NCI-H2196 treated with DMSO at 0.1 percent for 48 hours (cell line): ENCODE measurements at regions not wholly inside any gene's neighbourhood (a gene's known extent, or its start where the extent isn't known, plus 50 kb on each side); places are given as distances from the start of the nearest gene placed in this dataset.

Experiments
- DNase-seq: peaks from one replicate; lab custom pipeline; 2025; ENCODE audit not compliant: unreplicated experiment; lab: John Stamatoyannopoulos, UW

DNA sequence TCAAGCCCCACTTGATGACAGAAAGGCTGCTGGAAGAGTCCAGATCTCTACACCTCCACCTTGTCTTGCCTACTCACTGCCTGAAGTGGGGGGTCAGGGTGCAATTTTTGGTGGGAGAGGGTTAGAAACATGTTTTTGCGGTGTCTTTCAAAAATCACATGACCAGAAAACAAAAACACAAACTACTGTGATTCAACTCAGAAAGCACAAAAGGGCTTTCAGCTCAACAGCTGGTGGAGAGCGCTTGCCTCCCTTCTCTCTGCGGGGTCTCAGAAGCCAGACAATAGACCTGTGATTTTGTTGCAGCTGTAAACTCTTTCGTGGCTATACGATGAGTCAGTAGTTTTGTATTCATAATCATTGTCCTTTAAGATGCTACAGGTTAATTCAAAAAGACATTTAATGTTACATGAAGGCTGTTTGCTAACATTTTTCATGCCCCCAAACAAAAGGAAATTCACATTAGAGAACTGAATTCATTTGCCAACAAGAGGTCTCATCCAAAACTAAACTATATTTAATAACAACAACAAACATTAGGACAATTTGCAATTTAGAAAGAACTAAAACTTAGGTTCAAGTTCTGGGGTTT, 172.6 kb upstream of the RAI14 start:
- no peak for DNase-seq

GRCh38 chr5:34484216-34484920, 171.8 kb upstream of the RAI14 start:
- DNase-seq, result no peak

DNA sequence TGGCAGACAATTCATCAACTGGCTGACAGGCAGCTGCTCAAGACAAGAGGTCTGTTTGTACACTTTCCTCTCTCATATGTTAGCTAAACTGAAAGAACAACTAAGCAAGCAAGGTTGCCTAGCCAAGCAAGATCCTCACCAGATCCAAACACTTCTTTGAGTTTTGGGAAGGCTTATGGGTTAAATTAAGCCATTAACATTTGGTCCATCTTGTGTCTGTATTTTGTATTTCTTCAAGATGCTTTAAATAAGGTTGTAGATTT, 170.4 kb upstream of the RAI14 start:
- DNase-seq, result no peak

GRCh38 chr5:34486160-34486848, 169.8 kb upstream of the RAI14 start:
- DNase-seq, result peak; percentile 92

- no peak for DNase-seq
Measured at GRCh38 chr5:34486849-34487158, 169.3 kb upstream of the RAI14 start.

GRCh38 chr5:34487159-34487879, 168.8 kb upstream of the RAI14 start:
- peak; percentile 35 for DNase-seq

GRCh38 chr5:34487956-34488355, 168.2 kb upstream of the RAI14 start:
- no peak for DNase-seq

DNA sequence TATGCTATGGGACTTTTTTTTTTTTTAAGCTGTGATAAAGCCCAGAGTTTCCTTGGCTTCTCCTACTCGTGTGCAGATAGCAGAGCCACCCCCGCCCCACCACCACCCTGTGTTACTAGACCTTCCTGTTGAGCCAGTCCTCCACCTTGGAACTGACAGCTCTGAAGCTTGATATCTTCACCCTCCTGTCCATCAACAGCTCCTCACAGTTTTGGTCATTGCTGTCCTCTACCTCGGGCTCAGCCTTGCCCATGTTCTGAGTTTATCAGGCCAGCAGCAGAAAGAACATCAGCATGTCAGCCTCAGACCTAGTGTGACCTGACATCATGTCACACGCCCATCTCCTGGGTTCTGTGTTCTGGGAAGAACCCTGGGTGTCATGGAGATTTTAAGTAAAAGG, 167.1 kb upstream of the RAI14 start:
- no peak for DNase-seq

GRCh38 chr5:34490506-34491250, 165.4 kb upstream of the RAI14 start:
- peak; percentile 26 for DNase-seq

DNA sequence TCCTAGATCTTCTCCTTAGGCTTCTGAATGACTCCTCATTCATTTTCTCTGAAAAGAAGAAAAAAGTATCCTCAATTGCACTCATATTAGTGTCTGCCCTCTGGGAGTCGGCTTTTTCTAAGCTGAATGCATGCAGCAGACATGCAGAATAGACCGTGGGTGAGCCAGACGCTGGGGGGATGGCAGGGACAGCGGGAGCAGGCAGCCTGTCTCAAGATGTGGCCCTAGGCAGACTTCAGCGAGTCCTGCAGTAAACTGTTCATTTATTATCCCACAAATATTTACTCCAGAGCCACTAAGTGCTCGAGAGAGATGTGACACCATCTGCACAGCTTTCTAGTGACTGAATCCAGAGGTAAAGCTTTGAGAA, 164.9 kb upstream of the RAI14 start:
- no peak for DNase-seq

DNA sequence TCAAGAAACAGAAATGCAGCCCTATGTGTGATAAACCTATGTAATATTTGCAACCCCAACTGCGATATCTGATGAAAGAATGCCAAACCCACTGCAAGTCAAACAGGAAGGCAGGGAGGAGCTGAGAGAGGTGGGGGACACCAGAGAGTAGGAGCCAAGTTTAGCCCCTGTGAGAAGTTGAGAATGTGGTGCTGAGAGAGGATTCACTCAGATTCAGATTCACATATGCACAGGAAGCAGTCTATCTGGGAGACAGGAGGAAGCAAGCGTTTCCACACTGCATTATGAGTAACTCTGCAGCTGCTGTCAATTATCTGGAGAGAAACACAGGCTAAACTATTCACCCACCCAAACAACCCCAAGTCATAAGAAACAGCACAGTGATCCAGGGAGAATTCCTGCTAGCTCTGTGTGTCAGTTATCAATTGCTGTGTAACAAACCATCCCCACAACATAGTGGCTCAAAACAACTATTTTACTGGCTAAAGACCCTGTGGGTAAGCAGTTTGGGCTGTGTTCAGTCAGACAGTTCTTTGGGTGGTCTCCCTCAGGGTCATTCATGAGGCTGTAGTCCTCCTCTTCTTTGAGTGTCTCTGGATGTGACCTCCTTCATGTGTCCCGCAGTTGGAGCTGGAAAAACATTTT, 161.9 kb upstream of the RAI14 start:
- no peak for DNase-seq

DNA sequence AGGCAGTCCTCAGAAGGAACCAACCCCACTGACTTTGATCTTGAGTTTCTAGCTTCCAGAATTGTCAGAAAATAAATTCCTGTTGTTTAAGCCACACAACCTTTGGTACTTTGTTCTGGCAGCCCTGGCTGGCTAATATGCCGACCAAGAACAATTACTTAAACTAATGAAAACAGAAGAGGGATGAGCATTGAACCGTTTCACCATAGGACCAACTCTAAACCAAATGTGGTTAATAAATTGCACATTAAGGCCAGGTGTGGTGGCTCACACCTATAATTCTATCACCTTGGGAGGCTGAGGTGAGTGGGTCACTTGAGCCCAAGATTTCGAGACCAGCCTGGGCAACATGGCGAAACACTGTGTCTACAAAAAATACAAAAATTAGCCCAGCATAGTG, 160.9 kb upstream of the RAI14 start:
- DNase-seq, result no peak

- no peak for DNase-seq
Measured at GRCh38 chr5:34496260-34496691, 159.9 kb upstream of the RAI14 start.

DNA sequence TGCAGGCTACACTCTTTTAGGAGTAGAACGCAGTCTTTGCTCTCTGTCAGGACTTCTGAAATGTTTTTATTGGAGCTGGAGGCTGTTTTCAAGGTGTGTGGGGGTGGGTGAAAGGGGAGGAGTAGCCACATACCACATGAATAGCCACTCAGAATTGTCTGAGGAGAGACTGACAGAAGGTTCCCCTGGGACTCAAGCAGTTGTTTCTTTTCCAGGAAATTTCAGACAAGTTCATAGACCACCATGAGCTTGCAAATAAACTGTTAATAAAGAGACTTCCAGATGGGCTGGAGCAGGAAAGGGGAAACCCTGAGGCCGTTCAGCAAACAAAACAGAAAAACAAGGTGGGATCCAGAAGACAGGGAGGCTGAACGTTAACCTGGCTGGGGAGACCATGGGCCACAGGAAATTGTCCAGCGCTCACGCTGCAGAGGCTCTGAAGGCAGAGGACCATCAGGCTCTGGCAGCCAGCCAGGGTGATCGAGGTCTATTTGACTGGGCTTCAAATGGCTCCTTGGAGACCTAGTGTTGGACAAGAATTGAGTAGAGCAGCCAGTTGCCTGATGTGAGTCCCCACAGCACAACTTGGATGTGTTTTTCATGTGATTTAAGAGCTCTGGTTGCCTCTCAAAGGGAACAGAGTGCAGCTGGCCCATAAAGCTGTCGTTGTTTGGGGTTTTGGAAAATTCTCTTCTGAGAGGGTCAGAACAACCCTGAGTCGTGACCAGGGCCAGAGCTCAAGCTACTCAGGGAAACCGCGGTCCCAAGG, 159.2 kb upstream of the RAI14 start:
- no peak for DNase-seq

DNA sequence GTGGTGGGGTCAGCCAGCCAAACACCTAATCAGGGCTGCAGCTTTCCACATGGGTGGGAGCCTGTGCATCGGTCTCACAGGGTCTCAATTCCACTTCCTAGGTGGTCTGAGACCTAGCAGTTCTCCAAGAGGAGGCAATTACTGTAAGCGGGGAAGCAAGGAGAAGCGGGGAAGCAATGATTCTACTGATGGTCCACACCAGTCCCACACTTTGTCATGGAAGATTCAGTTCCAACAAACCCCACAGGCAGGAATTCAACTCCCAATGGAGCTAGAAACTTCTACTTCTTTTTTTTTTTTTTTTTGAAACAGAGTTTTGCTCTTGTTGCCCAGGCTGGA, 158.7 kb upstream of the RAI14 start:
- no peak for DNase-seq

DNA sequence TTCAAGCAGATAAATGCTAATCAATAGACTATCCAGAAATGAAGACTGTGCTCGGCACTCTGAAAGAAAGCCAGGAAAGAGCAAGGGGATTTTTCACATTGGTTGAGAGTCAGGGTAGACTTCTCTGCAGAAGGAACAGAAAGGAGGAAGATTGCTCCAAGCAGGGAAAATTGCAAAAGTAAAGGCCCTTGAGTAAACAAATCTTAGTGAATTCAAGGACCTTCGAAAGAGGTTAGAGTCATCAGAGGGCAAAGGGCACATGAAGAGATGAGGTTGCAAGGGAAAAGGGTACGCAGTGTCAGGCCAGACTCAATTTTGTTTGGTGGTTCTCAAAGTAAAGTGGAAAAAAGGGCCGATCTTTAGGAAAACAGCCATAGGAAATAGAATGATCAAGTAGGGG, 157.6 kb upstream of the RAI14 start:
- no peak for DNase-seq

DNA sequence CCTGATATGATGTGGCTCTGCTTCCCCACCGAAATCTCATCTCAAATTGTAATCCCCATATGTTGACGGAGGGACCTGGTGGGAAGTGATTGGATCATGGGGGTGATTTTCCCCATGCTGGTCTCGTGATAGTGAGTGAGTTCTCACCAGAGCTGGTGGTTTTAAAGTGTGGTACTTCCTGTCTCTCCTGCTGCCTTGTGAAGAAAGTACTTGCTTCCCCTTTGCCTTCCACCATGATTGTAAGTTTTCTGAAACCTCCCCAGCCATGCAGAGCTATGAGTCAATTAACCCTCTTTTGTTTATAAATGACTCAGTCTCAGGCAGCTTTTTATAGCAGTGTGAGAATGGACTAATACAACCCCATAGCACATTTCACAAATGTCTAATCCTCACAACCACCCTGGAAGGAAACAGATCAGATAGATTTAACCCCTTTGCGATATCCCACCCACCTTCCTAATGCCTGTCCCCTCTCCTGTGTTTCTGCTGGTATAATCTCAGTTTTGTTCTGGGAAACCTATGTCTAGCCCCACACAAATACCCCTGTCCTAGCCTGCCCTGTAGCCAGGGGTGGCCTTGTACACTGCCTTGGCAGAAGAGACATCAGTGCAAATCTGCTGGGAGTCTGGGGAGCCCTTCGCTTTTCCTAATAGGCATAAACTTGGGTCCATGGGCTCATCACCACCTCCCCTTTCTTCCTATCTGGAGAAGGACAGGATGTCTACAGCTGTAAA, 157.0 kb upstream of the RAI14 start:
- no peak for DNase-seq

- DNase-seq, result no peak
Measured at GRCh38 chr5:34500236-34500847, 155.8 kb upstream of the RAI14 start.

GRCh38 chr5:34501016-34501415, 155.1 kb upstream of the RAI14 start:
- DNase-seq, result no peak
